GM13976 (cell line): ENCODE measurements at regions not wholly inside any gene's neighbourhood (a gene's known extent, or its start where the extent isn't known, plus 50 kb on each side); places are given as distances from the start of the nearest gene placed in this dataset.

Source experiments
- DNase-seq: peaks from one replicate; pipeline ENCODE4 v3.0.0; 2012; ENCODE audit warnings: low spot score
- CTCF ChIP-seq: IDR thresholded peaks from 2 replicates; pipeline ENCODE4 v1.5.1; 2012; ENCODE audit warnings: borderline replicate concordance, mild to moderate bottlenecking; ENCODE audit not compliant: insufficient read depth; ENCODE audit errors: extremely low read depth, missing control alignments, control extremely low read depth
- in situ Hi-C: fragments of 300-500 bp; cut with MboI; formaldehyde crosslinking; loops from one replicate; pipeline ENCODE4 v1.12.0; 2022; ENCODE audit warnings: low sequenced_read_pairs, mixed read lengths, inconsistent platforms; ENCODE audit not compliant: unreplicated experiment

- TF ChIP-seq CTCF = no peak
- DNase-seq = no peak
- in situ Hi-C loops = no loop called here
These were observed 85.7 kb upstream of the CXADR start for GRCh38 chr21:17427157-17427556.

GRCh38 chr21:17427831-17428483 is 84.9 kb upstream of the CXADR start:
- no peak for DNase-seq
- TF ChIP-seq CTCF = no peak
- in situ Hi-C loops = no loop called here

GRCh38 chr21:17428484-17428869 is 84.4 kb upstream of the CXADR start:
- TF ChIP-seq CTCF = no peak
- no peak for DNase-seq
- in situ Hi-C loops = no loop called here

- DNase-seq = no peak
- in situ Hi-C loops = no loop called here
These were observed 83.9 kb upstream of the CXADR start for GRCh38 chr21:17428980-17429379.

GRCh38 chr21:17429936-17430335 is 82.9 kb upstream of the CXADR start:
- TF ChIP-seq CTCF = no peak
- no peak for DNase-seq
- in situ Hi-C loops = no loop called here

More at GRCh38 chr21:17428980-17429379, 83.9 kb upstream of the CXADR start:
- TF ChIP-seq CTCF = no peak

- in situ Hi-C loops = no loop called here
- no peak for TF ChIP-seq CTCF
- DNase-seq = no peak
These were observed 80.1 kb upstream of the CXADR start for GRCh38 chr21:17432732-17433057.
